Frontal cortex (tissue), 3 donors: ENCODE measurements at regions not wholly inside any gene's neighbourhood (a gene's known extent, or its start where the extent isn't known, plus 50 kb on each side); places are given as distances from the start of the nearest gene placed in this dataset.

Experiments used
- DNase-seq, 2 donors: peaks; one replicate each; pipeline ENCODE4 v3.0.0; 2012; ENCODE audit warnings: low spot score in 2 of 2
- FAIRE-seq: peaks from 2 replicates; lab custom pipeline; 2012; peaks lifted over from hg19 to GRCh38; lab: Jason Lieb, UNC
- donor health status: control.
- donor health status: control.
- donor health status: control.

DNA sequence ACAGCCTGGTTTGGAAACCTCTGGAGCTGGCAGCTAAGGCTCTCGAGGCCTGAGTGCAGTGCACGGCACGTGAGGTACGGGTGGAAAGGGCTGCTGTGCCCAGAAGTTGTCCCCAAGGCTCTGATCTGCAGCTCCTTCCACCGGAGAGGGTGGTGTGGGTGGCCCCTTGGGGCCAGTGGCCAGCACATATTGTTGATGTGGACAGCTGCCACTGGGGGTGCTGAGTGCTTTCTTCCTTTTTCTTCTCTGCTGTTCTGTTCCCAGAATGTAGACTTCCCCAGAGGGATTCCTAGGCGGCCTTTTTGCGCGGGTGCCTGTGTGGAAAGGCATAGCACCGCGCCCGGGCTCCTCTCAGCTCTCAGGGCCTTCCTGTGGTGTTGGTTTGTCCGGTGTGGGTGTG, 1476.5 kb downstream of the TBC1D22A start:
- FAIRE-seq (no peak), DNase-seq (no peak)

- FAIRE-seq, result no peak
- no peak for DNase-seq
These were observed 1476.0 kb downstream of the TBC1D22A start for GRCh38 chr22:48238284-48238915.

DNA sequence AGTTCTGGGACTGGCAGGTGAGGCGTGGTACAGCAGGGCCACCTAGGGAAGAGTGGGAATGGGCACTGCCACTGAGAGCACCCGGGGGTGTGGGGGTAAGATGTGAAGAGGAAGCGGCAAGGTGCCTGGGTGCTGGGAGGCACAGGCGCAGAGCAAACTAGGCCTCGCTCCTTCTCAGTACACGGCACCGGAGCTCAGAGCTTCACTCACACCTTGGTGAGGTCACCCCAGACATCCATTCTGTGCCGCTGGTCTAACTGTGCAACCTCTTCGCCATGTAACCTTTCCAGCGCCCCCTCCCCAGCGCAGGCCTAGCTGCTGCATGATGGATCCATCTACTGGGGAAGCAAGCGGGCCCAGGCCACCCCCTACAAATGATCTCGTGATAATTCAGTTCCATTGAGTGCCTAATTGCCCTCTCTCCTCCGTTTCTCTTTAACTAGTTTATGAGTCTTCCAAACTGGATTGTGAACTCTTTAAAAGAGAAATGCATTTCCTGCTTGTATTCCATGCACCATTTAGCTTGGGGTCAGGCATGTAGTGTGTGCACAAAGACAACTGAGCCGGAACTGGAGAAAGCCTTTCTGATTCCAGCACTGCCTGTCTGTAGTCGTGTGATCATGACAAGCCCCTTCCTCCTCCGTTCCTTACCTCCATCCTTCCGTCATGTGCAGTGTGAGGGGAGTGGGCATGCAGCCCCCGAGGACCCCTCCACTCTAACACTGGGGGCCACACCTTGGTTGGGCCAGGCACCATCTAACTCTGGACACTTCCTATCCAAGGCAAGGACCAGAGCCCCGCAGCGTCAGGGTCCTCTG, 1475.2 kb downstream of the TBC1D22A start:
- DNase-seq (no peak), FAIRE-seq (no peak)

GRCh38 chr22:48236261-48236660, 1473.8 kb downstream of the TBC1D22A start:
- no peak for FAIRE-seq
- no peak for DNase-seq

DNA sequence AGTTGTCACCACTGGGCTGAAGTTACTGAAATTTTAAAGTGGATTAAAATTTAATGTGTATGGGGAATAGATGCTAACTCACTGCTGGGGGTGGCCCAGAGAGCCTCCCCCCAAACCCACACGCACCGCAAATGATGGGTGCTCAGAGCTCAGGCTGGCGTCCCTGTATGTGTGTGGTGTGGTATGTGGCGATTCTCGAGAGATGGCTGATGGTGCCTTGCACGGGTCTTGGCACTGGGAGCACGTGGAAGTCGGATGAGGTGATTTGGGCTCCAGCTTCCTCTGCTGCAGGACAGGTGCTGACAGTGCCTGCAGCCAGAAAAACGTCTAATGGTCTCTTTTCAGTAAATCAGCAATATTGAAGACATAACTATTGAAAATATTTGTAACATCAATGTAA, 1473.3 kb downstream of the TBC1D22A start:
- FAIRE-seq, result no peak

GRCh38 chr22:48234011-48234410, 1471.6 kb downstream of the TBC1D22A start:
- no peak for DNase-seq
- FAIRE-seq, result no peak

More for the DNA sequence above, 1473.3 kb downstream of the TBC1D22A start:
- no peak for DNase-seq

DNA sequence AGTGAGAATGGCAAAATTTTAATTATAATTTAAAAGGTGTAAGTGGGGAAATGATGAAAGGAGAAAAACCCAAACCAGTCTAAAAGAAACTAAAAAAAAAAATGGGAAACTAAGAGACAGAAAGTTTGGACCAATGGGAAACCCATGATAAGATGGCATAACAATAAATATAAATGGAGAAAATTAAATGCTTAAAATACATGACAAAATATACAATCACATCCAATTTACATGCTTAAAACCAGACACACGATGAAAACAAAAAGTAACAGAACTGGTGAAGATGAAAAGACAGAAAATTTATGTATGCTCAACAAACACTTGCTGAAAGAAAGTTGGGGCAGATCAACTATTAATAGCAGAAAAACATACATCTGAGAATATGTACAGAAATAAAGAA, 1471.1 kb downstream of the TBC1D22A start:
- no peak for FAIRE-seq
- DNase-seq, result no peak

DNA sequence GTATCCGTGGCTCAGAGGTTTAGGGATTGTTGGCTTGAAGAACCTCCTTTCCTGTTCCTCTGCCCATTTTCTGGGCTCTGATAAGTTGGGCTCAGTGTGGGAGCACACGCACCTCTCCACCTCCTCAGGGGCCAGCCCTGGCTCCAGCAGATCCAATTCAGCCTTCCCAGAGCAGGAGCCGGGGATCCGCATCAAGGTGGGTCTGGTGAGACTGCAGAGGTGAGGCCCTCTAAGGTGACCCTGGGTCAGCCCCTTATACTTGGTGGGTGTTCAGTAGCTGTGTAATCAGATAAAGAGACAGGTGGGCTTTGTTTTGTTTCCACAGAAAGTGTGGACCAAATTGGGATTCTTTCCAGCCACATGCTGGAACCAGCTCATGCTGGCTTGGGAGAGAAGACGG, 1466.0 kb downstream of the TBC1D22A start:
- DNase-seq (no peak), FAIRE-seq (no peak)

DNA sequence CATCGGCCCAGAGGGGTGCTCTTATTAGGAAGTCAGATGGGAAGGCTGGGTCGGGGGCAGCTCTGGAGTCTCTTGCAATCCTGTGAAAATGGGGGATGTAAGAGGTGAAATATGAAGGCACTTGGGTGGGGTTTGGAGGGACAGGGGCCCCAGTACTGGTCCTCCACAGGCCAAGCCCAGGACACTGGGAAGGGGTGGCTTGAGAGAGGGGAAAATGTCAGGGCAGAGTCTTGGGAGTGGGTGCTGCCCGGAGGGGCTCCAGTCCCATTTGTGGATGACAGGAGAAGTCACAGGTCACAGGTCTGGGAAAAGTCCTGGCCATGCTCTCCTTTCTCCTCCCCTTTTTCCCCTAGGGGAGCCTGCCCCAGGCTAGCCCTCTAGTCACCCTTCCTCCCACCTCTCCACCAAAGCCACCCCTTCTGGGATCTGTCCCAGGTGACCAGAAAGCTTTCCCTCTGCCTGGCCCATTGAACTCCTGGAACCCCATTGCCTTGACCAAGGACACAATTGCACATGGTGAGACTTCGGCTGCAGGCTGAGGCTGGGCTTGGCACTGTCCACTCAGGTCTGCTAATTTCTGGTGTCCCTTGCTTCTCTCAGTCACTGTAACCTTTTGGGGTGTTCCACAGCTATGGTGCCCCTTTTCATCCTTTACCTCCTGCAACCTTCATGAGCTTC, 1465.0 kb downstream of the TBC1D22A start:
- FAIRE-seq, result no peak
- no peak for DNase-seq

DNA sequence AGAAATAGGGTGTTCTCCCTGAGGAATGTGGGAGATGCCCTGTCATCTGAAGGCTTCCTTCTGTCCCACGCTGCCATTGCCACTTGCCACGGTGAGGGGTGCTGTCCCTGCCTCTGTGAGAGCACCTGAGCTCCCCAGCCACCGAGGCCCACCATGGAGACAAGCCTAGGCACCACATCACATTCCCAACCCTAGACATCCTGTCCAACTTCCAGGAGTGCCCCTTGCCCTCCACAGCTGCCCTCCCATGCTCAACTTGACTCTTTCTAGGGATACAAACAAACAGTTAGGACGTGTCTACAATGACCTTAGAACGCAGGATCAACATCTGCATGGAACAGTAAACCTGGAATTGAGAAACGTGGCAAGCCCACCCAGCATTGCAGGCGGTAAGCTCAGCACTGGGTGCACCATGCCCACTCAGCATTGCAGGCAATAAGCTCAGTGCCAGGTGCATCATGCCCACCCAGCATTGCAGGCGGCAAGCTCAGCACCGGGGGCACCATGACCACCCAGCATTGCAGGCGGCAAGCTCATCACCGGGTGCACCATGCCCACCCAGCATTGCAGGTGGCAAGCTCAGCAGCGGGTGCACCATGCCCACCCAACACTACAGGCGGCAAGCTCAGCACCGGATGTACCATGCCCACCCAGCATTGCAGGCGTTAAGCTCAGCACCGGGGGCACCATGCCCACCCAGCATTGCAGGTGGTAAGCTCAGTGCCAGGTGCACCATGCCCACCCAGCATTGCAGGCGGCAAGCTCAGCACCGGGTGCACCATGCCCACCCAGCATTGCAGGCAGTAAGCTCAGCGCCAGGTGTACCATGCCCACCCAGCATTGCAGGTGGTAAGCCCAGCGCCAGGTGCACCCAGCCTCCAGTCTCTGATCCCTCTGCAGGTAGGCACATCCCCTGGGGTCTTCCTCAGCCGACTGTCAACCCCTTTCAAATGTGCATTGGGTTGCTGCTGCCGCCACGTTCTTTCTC, 1463.9 kb downstream of the TBC1D22A start:
- FAIRE-seq, result no peak
- no peak for DNase-seq

GRCh38 chr22:48224332-48224731, 1461.9 kb downstream of the TBC1D22A start:
- FAIRE-seq, result no peak
- no peak for DNase-seq

DNA sequence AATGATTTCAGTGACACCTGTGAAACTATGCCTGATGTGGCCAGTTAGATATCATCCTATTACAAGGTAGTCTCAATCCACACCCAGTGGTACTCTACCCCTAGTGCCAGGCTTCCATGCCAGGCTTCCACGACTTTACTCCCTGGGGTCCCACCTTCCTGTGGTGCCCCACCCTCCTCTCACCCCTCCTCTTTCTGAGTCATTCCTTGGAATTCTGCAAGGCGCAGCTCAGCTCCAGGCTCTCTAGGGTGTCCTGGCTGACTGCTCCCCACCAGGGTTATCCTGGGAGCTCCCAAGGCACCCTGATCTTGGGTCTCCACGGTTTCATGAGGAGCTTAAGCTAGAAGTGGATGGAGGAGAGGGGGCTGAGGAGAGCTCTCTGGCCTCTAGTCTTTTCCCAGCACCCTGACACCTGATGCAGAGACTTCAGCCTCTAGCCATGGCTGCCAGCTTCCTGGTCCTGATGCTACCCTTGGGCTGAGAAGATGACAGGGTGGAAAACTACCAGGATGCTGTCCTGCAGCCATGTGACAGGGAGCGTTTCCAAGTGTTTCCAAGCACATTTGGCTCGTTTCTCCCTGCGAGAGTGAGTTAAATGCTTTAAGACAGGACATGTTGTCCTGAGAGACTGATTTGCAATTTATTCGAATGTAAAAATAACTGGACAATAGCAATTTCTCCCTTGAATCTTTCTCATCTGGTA, 1461.2 kb downstream of the TBC1D22A start:
- no peak for FAIRE-seq
- DNase-seq, result peak in 1 of 2 donors; percentile 36

DNA sequence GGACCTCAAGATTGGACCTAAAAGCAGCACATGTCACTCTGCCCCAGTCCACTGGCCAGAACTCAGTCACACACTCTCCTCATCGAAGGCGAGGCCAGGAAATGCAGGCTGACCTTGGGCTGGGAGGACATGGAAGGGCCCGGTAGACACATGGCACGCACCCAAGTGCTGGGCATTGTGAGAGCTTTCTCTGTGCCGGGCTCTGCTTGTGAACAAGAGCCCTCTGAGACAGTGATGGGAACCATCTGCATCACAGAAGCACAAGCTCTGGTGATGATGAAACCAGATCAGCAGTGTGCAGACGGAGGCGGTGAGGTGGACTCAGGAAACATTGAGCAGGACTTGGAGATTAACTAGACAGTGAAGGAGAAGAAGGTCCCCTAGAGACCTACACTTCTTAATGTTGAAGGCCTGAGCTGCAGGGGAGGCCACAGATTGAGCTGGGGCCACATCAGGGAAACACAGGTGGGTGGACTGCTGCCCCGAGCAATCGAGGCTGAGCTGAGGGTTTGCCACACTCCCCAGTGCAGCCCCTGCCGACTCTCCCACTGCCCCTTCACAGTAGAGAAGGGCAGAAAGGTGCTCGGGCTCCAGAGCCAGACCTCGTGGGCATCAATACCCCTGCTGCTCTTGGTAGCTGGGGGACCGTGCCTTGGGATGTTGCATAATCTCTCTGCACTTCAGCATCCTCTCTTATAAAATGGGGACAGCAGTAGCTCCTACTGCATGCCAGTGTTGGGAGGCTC, 1460.5 kb downstream of the TBC1D22A start:
- no peak for FAIRE-seq
- DNase-seq, result no peak

- FAIRE-seq, result no peak
These were observed 1456.5 kb downstream of the TBC1D22A start for GRCh38 chr22:48218889-48219420.

DNA sequence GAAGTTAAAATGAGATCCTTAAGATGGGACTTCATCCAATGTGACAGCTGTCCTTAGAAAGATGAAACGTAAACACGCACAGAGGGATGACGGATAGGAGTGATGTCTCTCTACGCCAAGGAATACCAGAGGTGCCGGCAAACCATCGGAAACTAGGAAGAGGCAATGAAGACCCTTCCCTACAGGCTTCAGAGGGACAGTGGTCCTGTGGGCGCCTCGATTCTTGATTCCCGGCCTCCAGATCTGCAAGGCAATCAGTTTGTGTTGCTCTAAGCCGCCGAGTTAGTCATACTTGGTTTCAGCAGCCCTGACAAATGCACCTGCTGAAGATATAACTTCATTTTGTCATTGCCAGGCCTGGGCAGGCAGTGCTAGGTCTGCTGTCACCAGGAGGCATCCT, 1455.1 kb downstream of the TBC1D22A start:
- DNase-seq (no peak), FAIRE-seq (no peak)

More at GRCh38 chr22:48218889-48219420, 1456.5 kb downstream of the TBC1D22A start:
- no peak for DNase-seq

- no peak for DNase-seq
- FAIRE-seq, result no peak
These were observed 1450.3 kb downstream of the TBC1D22A start for GRCh38 chr22:48212727-48213126.

GRCh38 chr22:48210812-48211211, 1448.4 kb downstream of the TBC1D22A start:
- FAIRE-seq (no peak), DNase-seq (no peak)

- DNase-seq (no peak), FAIRE-seq (no peak)
These were observed 1447.7 kb downstream of the TBC1D22A start for GRCh38 chr22:48210198-48210580.
